Heart left ventricle (tissue), 13 donors: ENCODE measurements at regions not wholly inside any gene's neighbourhood (a gene's known extent, or its start where the extent isn't known, plus 50 kb on each side); places are given as distances from the start of the nearest gene placed in this dataset.

Experiments
- POLR2A ChIP-seq, 2 donors: fragments of 450-650 bp; IDR thresholded peaks; one replicate each; pipeline ENCODE4 v1.6.1; 2017; ENCODE audit warnings: antibody characterized with exemption in 2 of 2, mild to moderate bottlenecking in 2 of 2, moderate library complexity in 2 of 2
- TF ChIP-seq, protein P1 (sequence below), 12 donors: fragments of 200-600 bp; sonication (generic) in 4 of 12; IDR thresholded peaks; one replicate each; pipeline versions ENCODE4 v1.5.0 to v1.8.0; 2018 to 2022; ENCODE audit warnings: antibody characterized with exemption in 12 of 12, mild to moderate bottlenecking in 5 of 12
- donor health status: ischemic (EF 13 %, LVEDD 7.1; RV severe dilation, severe dysfunction).
- donor health status: DM: no; HTN: yes; CAD: no.
- donor health status: DM: no; HTN: no; CAD: no.
- donor health status: ischemic (EF 25% LVEDD 6.9; RV normal size, moderate dysfunction).
- donor health status: ischemic (EF 25% LVEDD 5.7; RV mildly dilated, moderate dysfunction).
- donor health status: ischemic (EF 35%, LVEDD 5.7; RV mildly dilated, moderate dysfunction).
- donor health status: nonischemic (EF 11% LVEDD 7.7; RV severe dilation, severe dysfunction).
- donor health status: DM: yes; HTN: yes; CAD: no.
- donor health status: PGD.
- donor health status: ischemic (EF 29% LVEDD 5.4; RV normal size, mild dysfunction).
- donor health status: nonischemic (EF 23%, LVEDD 6.1; RV moderate dilation, normal function).

DNA sequence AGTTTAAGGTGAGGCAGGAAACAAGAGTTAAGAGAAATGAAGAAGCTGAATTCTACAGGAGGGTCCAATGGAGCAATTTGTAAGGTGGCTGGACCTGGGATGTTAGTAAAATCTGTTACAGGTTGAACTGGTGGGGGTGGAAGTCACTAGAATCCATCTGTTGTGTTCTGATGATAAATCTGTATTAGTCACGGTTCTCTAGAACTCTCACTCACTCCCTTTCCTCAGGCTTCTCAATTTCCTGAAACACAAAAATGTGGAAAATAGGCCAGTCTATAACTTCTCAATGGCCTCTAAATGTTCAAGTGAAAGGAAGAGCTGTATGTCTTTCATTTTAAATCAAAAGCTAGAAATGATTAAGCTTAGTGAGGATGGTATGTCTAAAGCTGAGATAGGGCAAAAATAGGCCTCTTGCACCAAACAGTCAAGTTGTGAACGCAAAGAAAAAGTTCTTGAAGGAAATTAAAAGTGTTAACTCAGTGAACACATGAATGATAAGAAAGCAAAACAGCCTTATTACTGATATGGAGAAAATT lies 180.2 kb upstream of the CBLB start:
- TF ChIP-seq, protein P1, sequence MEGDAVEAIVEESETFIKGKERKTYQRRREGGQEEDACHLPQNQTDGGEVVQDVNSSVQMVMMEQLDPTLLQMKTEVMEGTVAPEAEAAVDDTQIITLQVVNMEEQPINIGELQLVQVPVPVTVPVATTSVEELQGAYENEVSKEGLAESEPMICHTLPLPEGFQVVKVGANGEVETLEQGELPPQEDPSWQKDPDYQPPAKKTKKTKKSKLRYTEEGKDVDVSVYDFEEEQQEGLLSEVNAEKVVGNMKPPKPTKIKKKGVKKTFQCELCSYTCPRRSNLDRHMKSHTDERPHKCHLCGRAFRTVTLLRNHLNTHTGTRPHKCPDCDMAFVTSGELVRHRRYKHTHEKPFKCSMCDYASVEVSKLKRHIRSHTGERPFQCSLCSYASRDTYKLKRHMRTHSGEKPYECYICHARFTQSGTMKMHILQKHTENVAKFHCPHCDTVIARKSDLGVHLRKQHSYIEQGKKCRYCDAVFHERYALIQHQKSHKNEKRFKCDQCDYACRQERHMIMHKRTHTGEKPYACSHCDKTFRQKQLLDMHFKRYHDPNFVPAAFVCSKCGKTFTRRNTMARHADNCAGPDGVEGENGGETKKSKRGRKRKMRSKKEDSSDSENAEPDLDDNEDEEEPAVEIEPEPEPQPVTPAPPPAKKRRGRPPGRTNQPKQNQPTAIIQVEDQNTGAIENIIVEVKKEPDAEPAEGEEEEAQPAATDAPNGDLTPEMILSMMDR (IDR thresholded peaks at IDR 0.05), result no peak
- TF ChIP-seq POLR2A (IDR thresholded peaks at IDR 0.05), result no peak
